ENCODE measurements at regions not wholly inside any gene's neighbourhood (a gene's known extent, or its start where the extent isn't known, plus 50 kb on each side); places are given as distances from the start of the nearest gene placed in this dataset.

DNA sequence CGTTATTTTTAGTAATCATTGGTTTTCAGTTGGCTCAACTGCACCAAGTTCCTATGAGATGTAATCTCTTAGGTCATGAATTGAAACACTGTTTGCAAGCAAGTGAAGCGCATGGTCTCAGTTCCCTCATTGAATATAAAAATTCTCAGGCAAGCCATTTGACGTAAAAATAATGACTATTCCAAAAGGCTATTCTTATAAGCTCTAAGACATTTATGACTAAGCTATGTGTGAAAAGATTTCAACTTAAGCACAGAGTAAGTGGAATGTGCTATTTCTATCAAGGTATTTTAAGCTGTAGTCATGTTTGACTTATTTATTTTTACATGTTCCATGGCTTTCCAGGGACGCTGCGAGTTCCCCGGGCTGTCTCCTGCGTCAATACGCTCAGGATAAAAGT is 248.5 kb downstream of the THBS2 start:
- H3K4me1 ChIP-seq (ENCODE audit: low read length), result no peaks in the 10 kb centered on the region
- H3K9me3 ChIP-seq (replicated peaks; ENCODE audit: insufficient read depth, low read length), result no peaks in the 10 kb centered on the region

GRCh38 chr6:169000022-169000421 is 253.6 kb downstream of the THBS2 start:
- no peak overlapping the region for H3K27ac ChIP-seq (ENCODE audit: low read length)
- no peak overlapping the region for H3K4me2 ChIP-seq (ENCODE audit: low read depth, low read length)
- H3K9ac ChIP-seq (ENCODE audit: low read length), result no peak overlapping the region
- no peak for TF ChIP-seq EZH2phosphoT487 (IDR thresholded peaks at IDR 0.05; ENCODE audit: low read length)
- TF ChIP-seq CTCF (IDR thresholded peaks at IDR 0.05; ENCODE audit: low read length), result no peak
- TF ChIP-seq EZH2 (optimal IDR thresholded peaks at IDR 0.05; ENCODE audit: low read depth, low read length), result no peak
- H3K79me2 ChIP-seq (ENCODE audit: low read length), result no peaks in the 10 kb centered on the region
- H3K4me3 ChIP-seq (ENCODE audit: low read length), result no peak overlapping the region
- no peaks in the 10 kb centered on the region for H3K36me3 ChIP-seq (replicated peaks; ENCODE audit: insufficient read depth, low read length)
- H3K4me1 ChIP-seq (ENCODE audit: low read length), result no peaks in the 10 kb centered on the region
- no peak for DNase-seq
- no peaks in the 10 kb centered on the region for H3F3A ChIP-seq (ENCODE audit: insufficient read depth, low read length)
- no peaks in the 10 kb centered on the region for H3K9me2 ChIP-seq (replicated peaks; ENCODE audit: insufficient read depth, low read length)
- no peaks in the 10 kb centered on the region for H3K27me3 ChIP-seq (replicated peaks; ENCODE audit: insufficient read depth, low read length)
- H4K20me1 ChIP-seq (ENCODE audit: insufficient read depth, low read length), result no peaks in the 10 kb centered on the region
- no peaks in the 10 kb centered on the region for H3K9me3 ChIP-seq (replicated peaks; ENCODE audit: insufficient read depth, low read length)
- no peak overlapping the region for H2AFZ ChIP-seq (ENCODE audit: low read length)

More for the DNA sequence above, 248.5 kb downstream of the THBS2 start:
- Histone ChIP-seq H3K36me3 (replicated peaks; ENCODE audit: insufficient read depth, low read length) (no peaks in the 10 kb centered on the region), H3K4me2 (ENCODE audit: low read depth, low read length) (no peak overlapping the region), H3K4me3 (ENCODE audit: low read length) (no peak overlapping the region), H3K27ac (ENCODE audit: low read length) (no peak overlapping the region), H2AFZ (ENCODE audit: low read length) (no peak overlapping the region), H3K79me2 (ENCODE audit: low read length) (no peaks in the 10 kb centered on the region), H3K9ac (ENCODE audit: low read length) (no peak overlapping the region), H3K9me2 (replicated peaks; ENCODE audit: insufficient read depth, low read length) (no peaks in the 10 kb centered on the region), H3F3A (ENCODE audit: insufficient read depth, low read length) (no peaks in the 10 kb centered on the region), H4K20me1 (ENCODE audit: insufficient read depth, low read length) (no peaks in the 10 kb centered on the region), H3K27me3 (replicated peaks; ENCODE audit: insufficient read depth, low read length) (no peaks in the 10 kb centered on the region)
- no peak for DNase-seq
- TF ChIP-seq EZH2phosphoT487 (IDR thresholded peaks at IDR 0.05; ENCODE audit: low read length) (no peak), EZH2 (optimal IDR thresholded peaks at IDR 0.05; ENCODE audit: low read depth, low read length) (no peak), CTCF (IDR thresholded peaks at IDR 0.05; ENCODE audit: low read length) (no peak)

- no peak overlapping the region for H2AFZ ChIP-seq (ENCODE audit: low read length)
Measured at GRCh38 chr6:168999392-168999791, 254.3 kb downstream of the THBS2 start.

More at GRCh38 chr6:168999392-168999791, 254.3 kb downstream of the THBS2 start:
- H3K9me3 ChIP-seq (replicated peaks; ENCODE audit: insufficient read depth, low read length), result no peaks in the 10 kb centered on the region
- H4K20me1 ChIP-seq (ENCODE audit: insufficient read depth, low read length), result no peaks in the 10 kb centered on the region
- no peak overlapping the region for H3K4me2 ChIP-seq (ENCODE audit: low read depth, low read length)
- H3F3A ChIP-seq (ENCODE audit: insufficient read depth, low read length), result no peaks in the 10 kb centered on the region
- H3K79me2 ChIP-seq (ENCODE audit: low read length), result no peaks in the 10 kb centered on the region
- H3K4me1 ChIP-seq (ENCODE audit: low read length), result no peaks in the 10 kb centered on the region
- no peaks in the 10 kb centered on the region for H3K36me3 ChIP-seq (replicated peaks; ENCODE audit: insufficient read depth, low read length)
- no peaks in the 10 kb centered on the region for H3K9me2 ChIP-seq (replicated peaks; ENCODE audit: insufficient read depth, low read length)
- TF ChIP-seq EZH2phosphoT487 (IDR thresholded peaks at IDR 0.05; ENCODE audit: low read length) (no peak), CTCF (IDR thresholded peaks at IDR 0.05; ENCODE audit: low read length) (no peak), EZH2 (optimal IDR thresholded peaks at IDR 0.05; ENCODE audit: low read depth, low read length) (no peak)
- H3K27ac ChIP-seq (ENCODE audit: low read length), result no peak overlapping the region
- no peaks in the 10 kb centered on the region for H3K27me3 ChIP-seq (replicated peaks; ENCODE audit: insufficient read depth, low read length)
- no peak overlapping the region for H3K4me3 ChIP-seq (ENCODE audit: low read length)
- DNase-seq, result no peak
- no peak overlapping the region for H3K9ac ChIP-seq (ENCODE audit: low read length)
